ENCODE measurements at regions not wholly inside any gene's neighbourhood (a gene's known extent, or its start where the extent isn't known, plus 50 kb on each side); places are given as distances from the start of the nearest gene placed in this dataset.

- no peak for TF ChIP-seq POLR2A (IDR thresholded peaks at IDR 0.05)
- TF ChIP-seq CTCF (IDR thresholded peaks at IDR 0.05), result no peak
Measured at GRCh38 chr10:44199991-44200655, 184.8 kb downstream of the CXCL12 start.
